ENCODE measurements at regions not wholly inside any gene's neighbourhood (a gene's known extent, or its start where the extent isn't known, plus 50 kb on each side); places are given as distances from the start of the nearest gene placed in this dataset.

- no peak for TF ChIP-seq ZFX (IDR thresholded peaks at IDR 0.05)
- TF ChIP-seq CTCF (conservative IDR thresholded peaks at IDR 0.05), result no peak
- H3K27ac ChIP-seq, result no peak overlapping the region
These were observed 102.0 kb upstream of the FSTL4 start for GRCh38 chr5:133714161-133714915.

- no peak for TF ChIP-seq ZFX (IDR thresholded peaks at IDR 0.05)
- TF ChIP-seq CTCF (conservative IDR thresholded peaks at IDR 0.05), result no peak
- H3K27ac ChIP-seq, result no peak overlapping the region
These were observed 101.4 kb upstream of the FSTL4 start for GRCh38 chr5:133713751-133714150.

- no peak for TF ChIP-seq CTCF (conservative IDR thresholded peaks at IDR 0.05)
- TF ChIP-seq ZFX (IDR thresholded peaks at IDR 0.05), result no peak
These were observed 100.9 kb upstream of the FSTL4 start for GRCh38 chr5:133713209-133713608.

GRCh38 chr5:133712562-133712961 lies 100.2 kb upstream of the FSTL4 start:
- TF ChIP-seq ZFX (IDR thresholded peaks at IDR 0.05) (no peak), CTCF (conservative IDR thresholded peaks at IDR 0.05) (no peak)
- H3K27ac ChIP-seq, result no peak overlapping the region

More at GRCh38 chr5:133713209-133713608, 100.9 kb upstream of the FSTL4 start:
- H3K27ac ChIP-seq, result no peak overlapping the region

GRCh38 chr5:133709209-133709725 lies 96.9 kb upstream of the FSTL4 start:
- TF ChIP-seq CTCF (conservative IDR thresholded peaks at IDR 0.05), result no peak
- TF ChIP-seq ZFX (IDR thresholded peaks at IDR 0.05), result no peak
- no peak overlapping the region for H3K27ac ChIP-seq

- H3K27ac ChIP-seq, result no peak overlapping the region
- TF ChIP-seq CTCF (conservative IDR thresholded peaks at IDR 0.05), result no peak
These were observed 96.0 kb upstream of the FSTL4 start for GRCh38 chr5:133708331-133708850.

- TF ChIP-seq CTCF (conservative IDR thresholded peaks at IDR 0.05), result no peak
- TF ChIP-seq ZFX (IDR thresholded peaks at IDR 0.05), result no peak
- no peak overlapping the region for H3K27ac ChIP-seq
These were observed 95.3 kb upstream of the FSTL4 start for GRCh38 chr5:133707629-133708028.
